Breast epithelium (tissue), 3 donors: ENCODE measurements at regions not wholly inside any gene's neighbourhood (a gene's known extent, or its start where the extent isn't known, plus 50 kb on each side); places are given as distances from the start of the nearest gene placed in this dataset.

Experiments used
- POLR2A ChIP-seq: fragments of 450-650 bp; IDR thresholded peaks from one replicate; pipeline ENCODE4 v1.6.1; 2016; ENCODE audit warnings: antibody characterized with exemption, mild to moderate bottlenecking, moderate library complexity
- POLR2AphosphoS5 ChIP-seq, 3 donors: sonication (generic); formaldehyde crosslinking; IDR thresholded peaks; one replicate each; pipeline ENCODE4 v1.6.1; 2017; ENCODE audit warnings: antibody characterized with exemption in 3 of 3
- TF ChIP-seq, protein P1 (sequence below), 3 donors: fragments of 450-650 bp; IDR thresholded peaks; one replicate each; pipeline ENCODE4 v1.5.1; 2016 to 2017; ENCODE audit warnings: antibody characterized with exemption in 3 of 3, mild to moderate bottlenecking in 3 of 3, moderate library complexity in 3 of 3

DNA sequence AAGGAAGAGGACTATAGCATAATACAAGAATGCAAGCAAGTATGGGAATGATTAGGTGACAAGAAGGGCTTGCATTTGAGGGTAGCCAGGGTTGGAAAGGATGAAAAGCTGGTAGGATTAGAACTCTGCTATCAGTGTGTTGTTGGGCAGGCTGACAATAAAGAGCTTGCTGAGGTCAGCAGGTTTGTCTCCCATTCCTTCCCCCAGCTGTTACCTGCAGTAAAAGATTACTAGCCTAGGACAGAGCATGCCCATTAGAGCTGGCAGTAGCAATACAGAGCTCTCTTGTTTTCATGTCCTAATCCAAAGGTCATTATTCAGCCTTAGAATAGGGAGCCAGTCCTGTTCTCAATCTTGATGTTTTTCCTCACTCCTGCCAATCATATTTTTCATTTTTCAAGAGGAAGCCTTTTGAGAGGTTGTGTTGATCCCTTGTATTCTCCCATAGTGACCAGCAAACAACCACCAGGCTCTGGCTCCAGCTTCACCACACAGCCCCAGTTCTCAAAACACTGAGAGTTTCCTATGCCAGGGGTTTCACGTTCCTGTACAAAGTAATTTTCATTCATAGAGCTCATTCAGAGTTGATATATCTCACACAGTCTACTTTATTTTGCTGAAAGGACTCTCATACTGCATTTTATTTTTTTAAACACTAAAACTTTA, 71.7 kb downstream of the OR2K2 start:
- TF ChIP-seq, protein P1, sequence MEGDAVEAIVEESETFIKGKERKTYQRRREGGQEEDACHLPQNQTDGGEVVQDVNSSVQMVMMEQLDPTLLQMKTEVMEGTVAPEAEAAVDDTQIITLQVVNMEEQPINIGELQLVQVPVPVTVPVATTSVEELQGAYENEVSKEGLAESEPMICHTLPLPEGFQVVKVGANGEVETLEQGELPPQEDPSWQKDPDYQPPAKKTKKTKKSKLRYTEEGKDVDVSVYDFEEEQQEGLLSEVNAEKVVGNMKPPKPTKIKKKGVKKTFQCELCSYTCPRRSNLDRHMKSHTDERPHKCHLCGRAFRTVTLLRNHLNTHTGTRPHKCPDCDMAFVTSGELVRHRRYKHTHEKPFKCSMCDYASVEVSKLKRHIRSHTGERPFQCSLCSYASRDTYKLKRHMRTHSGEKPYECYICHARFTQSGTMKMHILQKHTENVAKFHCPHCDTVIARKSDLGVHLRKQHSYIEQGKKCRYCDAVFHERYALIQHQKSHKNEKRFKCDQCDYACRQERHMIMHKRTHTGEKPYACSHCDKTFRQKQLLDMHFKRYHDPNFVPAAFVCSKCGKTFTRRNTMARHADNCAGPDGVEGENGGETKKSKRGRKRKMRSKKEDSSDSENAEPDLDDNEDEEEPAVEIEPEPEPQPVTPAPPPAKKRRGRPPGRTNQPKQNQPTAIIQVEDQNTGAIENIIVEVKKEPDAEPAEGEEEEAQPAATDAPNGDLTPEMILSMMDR (IDR thresholded peaks at IDR 0.05): no peak
- TF ChIP-seq POLR2A (no peak), POLR2AphosphoS5 (IDR thresholded peaks at IDR 0.05) (no peak)
